HG03520 (cell line): ENCODE measurements at regions not wholly inside any gene's neighbourhood (a gene's known extent, or its start where the extent isn't known, plus 50 kb on each side); places are given as distances from the start of the nearest gene placed in this dataset.

Experiments
- ATAC-seq: cut with Tn5 transposase; IDR thresholded peaks from one replicate; pipeline ENCODE4 v1.9.1; 2021; ENCODE audit warnings: mild to moderate bottlenecking, moderate library complexity; ENCODE audit not compliant: unreplicated experiment

- ATAC-seq: no peak
These were observed 212.5 kb downstream of the GLI2 start for GRCh38 chr2:120947982-120948661.

- ATAC-seq: no peak
These were observed 213.0 kb downstream of the GLI2 start for GRCh38 chr2:120948662-120949011.

GRCh38 chr2:120949027-120949956 is 213.6 kb downstream of the GLI2 start:
- no peak for ATAC-seq

- no peak for ATAC-seq
These were observed 214.4 kb downstream of the GLI2 start for GRCh38 chr2:120949957-120950590.

GRCh38 chr2:120951693-120952092 is 216.0 kb downstream of the GLI2 start:
- ATAC-seq: no peak

GRCh38 chr2:120952318-120952717 is 216.7 kb downstream of the GLI2 start:
- no peak for ATAC-seq

- ATAC-seq: no peak
These were observed 217.5 kb downstream of the GLI2 start for GRCh38 chr2:120953066-120953756.

GRCh38 chr2:120953843-120954584 is 218.3 kb downstream of the GLI2 start:
- no peak for ATAC-seq

- ATAC-seq: no peak
These were observed 219.3 kb downstream of the GLI2 start for GRCh38 chr2:120954939-120955338.

- ATAC-seq: no peak
These were observed 219.8 kb downstream of the GLI2 start for GRCh38 chr2:120955427-120955826.

GRCh38 chr2:120956486-120957156 is 221.0 kb downstream of the GLI2 start:
- no peak for ATAC-seq

- no peak for ATAC-seq
These were observed 222.2 kb downstream of the GLI2 start for GRCh38 chr2:120957905-120958304.

- ATAC-seq: no peak
These were observed 223.1 kb downstream of the GLI2 start for GRCh38 chr2:120958623-120959366.

- no peak for ATAC-seq
These were observed 223.8 kb downstream of the GLI2 start for GRCh38 chr2:120959426-120959825.

- ATAC-seq: no peak
These were observed 225.2 kb downstream of the GLI2 start for GRCh38 chr2:120960770-120961366.

GRCh38 chr2:120961396-120961795 is 225.7 kb downstream of the GLI2 start:
- ATAC-seq: no peak

GRCh38 chr2:120963997-120964705 is 228.5 kb downstream of the GLI2 start:
- no peak for ATAC-seq

GRCh38 chr2:120964819-120965218 is 229.2 kb downstream of the GLI2 start:
- ATAC-seq: no peak
